A204.1 (cell line): ENCODE measurements at regions not wholly inside any gene's neighbourhood (a gene's known extent, or its start where the extent isn't known, plus 50 kb on each side); places are given as distances from the start of the nearest gene placed in this dataset.
"Not testable (repeated sequence)": the region's sequence is repeated elsewhere in the genome, so short reads cannot be mapped to it uniquely, and the experiment has no call there.

Experiments
- FAIRE-seq: peaks from 2 replicates; lab custom pipeline; 2012; peaks lifted over from hg19 to GRCh38; lab: Jason Lieb, UNC

DNA sequence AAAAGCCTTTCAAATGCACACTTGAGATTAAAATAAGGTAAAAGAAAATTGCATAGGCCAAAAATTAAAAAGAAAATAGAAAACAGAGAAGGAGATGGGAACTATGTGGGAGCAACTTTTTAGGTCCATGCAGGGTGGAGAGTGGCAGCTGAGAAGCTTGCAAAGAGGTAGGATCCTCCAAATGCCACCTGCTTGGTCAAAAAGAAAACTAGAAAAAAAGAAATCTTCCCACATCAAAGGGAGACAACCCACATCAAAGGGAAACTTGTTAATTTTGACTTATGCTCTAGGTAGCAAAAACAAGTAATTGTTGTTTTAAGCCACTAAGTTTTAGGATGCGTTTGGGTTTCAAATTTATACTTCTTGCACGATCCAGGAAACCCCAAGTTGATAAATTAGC lies 342.9 kb downstream of the IL20RB start:
- FAIRE-seq, result no peak

DNA sequence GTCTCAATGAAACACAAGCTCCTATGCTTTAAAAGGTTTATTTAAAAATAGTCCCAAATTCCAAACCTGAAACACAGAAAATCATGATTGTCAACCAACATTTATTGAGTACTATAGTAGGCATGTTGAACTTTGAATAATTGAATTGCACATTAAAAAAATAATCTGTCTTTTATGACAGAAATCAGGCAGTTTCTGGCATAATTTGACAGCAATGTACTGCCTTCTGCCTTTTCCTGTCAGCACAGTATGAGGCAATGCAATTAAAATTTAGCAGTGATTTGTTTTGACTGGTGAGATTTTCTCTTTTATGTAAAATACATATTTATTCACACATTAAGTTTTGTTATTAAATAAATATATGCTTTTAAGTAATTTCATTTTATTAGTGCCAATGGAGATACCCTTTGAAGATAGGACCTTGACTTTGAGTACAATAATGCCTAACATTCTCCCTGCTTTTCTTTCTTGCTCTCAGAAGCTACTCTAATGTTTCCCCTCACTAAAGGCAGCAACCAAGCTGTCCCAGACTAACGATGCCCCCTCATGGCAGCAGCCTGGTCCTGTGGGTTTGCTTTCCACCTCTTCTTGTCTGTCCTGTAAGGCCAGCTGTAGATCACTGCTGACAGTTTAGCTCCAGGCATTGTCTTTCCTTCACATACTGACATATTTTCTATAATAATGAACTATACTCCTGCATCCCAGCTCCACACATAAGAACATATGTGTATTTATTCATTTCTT lies 346.7 kb downstream of the IL20RB start:
- no peak for FAIRE-seq

DNA sequence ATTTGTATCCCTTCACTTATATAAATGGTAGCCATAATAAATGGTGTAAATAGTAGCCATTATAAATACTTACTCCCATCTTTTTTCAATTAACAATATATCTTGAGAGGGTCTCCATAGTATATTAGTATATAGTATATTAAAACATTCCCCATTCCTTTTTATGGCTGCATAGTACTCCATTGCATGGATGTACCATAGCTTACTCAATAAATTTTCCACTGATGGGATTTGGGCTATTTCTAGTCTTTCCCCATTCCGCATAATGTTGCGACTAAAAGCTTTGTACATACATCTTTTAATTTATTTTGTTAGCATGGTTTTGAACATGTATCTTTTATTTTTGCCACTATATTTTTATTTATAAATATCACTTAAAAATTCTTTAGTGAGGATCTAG lies 366.3 kb downstream of the IL20RB start:
- no peak for FAIRE-seq

DNA sequence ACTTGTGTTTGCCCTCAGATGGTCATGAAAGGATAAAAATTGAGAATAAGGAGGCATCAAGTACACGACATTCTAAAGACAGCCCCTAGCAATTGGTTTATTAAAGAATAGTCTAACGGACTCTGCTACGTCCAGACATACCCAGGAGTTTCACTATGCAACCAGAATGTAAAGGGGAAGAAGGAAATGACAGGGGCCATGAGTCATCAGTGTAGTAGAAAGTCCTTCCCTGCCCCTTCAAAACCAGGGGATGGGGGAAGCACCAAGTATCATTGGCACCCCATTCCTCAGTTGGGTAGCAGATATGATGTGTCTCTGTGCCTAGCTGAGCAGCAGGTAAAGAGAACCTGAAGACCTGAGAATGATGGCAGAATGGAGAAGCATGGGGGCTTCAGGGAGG lies 367.4 kb downstream of the IL20RB start:
- no peak for FAIRE-seq

DNA sequence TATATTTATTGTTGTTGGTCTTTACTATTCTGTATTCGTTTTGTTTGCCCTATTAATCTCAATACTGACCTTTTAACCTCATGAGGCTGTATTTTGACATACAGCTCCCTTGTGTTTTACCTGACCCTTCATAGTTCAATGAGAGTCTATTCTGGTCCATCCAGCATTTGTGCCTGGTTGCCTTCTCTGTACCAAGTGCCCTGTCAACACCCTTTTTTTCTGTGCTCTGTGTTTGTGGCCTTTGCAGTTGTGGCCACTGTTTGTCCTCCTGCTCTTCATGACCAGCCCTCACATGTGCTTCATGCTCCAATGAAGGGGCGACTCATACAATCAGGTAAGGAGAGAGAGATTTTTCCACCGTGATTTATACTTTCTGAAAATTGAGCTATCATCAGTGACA lies 368.2 kb downstream of the IL20RB start:
- no peak for FAIRE-seq

DNA sequence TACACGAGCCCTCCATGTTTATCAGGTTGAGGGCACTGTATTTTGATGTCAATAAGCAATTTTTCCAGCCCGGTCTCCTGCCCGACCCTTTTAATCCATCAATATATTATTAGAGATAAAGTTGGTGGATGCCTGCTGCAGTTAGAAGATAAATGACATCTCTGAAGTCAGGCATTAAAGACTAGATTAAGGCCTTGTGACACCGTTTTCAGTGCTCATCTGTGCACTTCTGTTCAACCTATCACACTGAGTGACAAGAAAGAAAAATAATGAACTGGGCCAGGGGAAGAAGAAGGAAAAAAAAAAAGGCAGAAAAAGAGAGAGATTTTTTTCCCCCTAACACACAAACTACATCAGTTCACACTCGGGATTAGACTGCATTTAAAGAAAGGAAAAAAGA lies 371.8 kb downstream of the IL20RB start:
- FAIRE-seq, result no peak

DNA sequence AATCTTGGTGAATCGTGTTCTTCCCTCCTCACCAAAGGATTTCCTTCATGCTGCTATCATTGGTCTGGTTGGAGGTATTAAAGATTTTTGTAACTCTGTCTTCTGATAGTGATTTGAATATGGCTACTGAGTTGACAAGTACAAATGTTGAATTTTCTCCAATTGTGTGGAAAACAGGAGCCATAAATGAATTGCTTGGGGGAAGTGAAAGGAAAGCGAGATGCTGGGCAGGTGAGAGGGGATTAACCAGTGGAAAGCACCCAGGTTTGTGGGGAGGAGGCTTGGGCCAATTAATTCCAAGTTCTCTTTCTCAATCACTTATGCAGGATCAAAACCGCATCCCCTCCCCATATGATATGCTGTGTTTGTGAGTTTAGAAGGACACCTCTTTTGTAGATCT lies 372.5 kb downstream of the IL20RB start:
- FAIRE-seq, result no peak

DNA sequence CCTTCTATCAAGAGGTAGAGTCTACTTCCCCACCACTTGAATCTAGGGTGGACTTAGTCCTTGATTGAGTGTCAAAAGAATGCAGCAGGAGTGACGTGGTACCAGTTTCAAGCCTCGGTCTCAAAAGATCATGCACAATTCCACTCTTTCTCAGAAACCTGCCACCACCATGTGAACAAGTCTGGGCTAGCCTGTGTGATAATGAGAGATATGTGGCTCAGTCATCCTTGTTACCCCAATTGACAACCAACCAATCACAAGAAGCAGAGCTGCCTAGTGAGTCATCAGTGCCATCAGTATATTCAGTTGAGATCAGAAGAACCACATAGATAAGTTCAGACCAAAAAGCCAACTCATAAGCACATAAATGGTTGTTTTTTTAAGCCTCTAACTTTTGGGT lies 374.5 kb downstream of the IL20RB start:
- no peak for FAIRE-seq

DNA sequence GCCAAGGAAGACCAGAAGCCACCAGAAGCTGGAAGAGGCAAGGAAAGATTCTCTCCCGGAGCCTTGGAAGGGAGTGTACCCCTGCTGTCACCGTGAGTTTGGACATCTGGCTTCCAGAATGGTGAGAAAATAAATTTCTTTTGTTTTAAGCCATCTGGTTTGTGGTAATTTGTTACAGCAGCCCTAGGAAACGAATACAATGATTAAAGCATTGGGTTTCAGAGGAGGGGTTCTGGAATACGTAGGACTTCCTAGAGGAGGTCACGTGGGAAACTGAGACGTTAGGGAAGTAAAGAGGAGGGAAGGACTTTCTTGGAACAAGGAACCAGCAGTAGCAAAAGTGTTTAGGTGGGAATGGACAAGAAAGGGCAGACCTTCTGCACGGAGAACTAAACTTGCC lies 377.7 kb downstream of the IL20RB start:
- FAIRE-seq, result no peak

DNA sequence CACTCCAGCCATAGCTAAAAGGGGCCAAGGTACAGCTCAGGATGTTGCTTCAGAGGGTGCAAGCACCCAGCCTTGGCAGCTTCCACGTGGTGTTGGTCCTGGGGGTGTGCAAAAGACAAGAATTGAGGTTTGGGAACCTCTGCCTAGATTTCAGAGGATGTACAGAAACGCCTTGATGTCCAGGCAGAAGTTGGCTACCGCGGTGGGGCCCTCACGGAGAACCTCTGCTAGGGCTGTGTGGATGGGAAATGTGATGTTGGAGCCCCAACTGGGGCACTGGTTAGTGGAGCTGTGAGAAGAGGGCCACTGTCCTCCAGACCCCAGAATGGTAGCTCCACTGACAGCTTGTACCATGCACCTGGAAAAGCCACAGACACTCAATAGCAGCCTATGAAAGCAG lies 380.6 kb downstream of the IL20RB start:
- not testable (repeated sequence) for FAIRE-seq

DNA sequence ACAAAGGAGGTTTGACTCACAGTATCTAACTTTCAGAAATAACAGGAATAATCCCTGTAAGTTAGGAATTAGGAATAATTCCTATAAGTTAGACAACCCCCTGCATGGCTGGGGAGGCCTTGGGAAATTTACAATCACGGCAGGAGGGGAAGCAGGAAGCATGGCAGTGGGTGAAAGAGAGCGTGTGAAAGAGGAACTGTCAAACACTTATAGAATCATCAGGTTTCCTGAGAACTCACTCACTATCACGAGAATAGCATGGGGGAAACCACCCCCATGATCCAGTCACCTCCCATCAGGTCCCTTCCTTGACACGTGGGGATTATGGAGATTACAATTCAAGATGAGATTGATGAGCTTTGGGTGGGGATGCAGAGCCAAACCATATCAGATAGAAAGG lies 385.5 kb downstream of the IL20RB start:
- no peak for FAIRE-seq

DNA sequence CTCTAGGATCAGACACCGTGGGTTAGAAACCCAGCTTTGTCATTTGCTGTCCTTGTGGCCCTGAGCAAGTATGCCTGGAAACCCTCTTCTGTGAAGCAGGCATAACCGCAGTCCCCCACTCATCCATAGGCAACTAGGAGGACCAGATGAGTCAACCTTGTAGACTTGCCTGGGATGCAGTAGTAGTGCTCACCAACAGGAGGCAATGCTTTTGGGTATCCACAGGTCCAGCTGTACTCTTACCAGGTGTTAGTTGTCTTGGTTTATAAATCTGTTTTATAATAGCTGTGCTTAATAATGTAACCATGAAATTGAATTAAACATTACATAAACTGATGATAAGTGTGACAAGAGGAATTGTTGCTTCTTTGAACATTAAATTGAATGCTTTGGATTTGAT lies 389.3 kb downstream of the IL20RB start:
- FAIRE-seq, result no peak

DNA sequence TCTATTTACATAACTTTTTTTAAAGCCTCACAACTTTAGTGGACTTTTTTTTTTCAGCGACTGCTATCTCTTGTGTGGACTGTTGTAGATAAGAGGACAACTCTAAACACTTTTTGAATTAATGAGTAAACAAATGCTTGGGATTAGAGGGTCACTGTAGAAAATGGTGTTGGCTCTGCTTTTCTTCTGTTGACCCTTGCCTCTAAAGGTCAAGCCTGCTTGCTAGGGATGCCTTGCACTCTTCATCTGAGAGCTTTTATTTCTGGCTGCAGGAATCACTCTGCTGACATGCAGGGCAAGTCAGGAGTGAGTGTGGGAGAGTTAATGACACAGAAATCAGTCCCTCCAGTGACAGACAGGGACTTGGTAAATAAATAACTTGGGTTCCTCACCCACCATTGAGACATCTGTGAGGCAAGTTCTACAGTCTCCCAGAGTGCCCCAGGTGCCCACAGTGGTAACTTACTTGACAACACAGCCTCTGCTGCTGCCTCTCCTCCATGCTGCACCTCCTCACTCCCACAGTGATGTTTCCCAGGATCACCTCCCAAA lies 390.1 kb downstream of the IL20RB start:
- no peak for FAIRE-seq

DNA sequence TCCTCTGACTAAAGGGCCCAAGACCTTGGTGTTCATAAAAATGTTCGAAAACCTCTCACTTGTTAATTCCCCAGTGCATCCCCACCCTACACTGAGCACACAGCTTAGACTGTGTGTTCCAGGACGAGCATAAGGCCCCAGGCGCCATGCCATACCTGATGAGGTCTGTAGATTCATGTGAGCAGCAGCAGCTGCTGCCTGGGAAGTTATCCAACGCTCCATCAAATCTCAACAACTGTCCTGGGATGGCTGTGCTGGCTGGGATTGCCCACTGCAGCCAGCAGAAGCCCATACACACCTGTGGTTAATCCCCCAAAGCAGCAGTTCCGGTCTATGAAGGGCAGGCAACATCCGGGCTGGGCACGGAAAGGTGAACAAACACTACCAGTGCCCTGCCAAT lies 391.2 kb downstream of the IL20RB start:
- FAIRE-seq, result no peak

DNA sequence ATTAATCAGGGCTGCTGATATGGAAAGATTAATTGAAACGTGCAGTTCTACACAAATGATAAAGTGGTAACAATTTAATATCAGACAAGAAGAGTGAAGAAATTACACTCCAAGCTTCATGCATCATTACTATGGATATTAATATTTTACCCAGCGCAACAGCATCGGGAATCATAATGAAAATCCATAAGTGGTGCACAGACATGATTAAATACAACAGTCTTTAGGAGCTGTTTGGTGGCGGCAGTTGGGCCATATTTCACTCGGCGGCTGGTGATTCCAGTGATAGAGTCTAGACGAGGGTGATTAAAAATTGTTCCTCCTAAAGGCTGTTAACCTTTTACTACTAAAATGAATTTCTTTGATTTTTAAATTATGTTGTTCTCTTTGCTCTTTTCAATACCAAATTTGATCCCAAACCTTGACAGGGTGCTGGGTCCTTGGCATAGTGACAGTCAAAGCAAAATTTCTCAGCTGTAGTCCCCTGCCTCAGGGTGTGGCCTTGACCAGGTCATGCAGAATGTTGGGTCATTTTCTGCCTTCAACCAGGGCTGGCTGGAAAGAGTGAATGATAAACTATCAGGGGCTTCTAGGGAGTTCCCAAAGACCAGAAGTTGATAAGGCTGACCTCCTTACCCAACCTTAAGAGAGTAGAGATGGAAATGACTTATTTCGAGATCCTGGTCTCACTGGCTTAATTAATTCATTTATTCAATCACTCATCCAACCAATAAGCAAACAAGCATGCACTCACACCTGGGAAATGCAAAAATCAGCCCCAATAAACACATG lies 392.0 kb downstream of the IL20RB start:
- FAIRE-seq, result no peak

DNA sequence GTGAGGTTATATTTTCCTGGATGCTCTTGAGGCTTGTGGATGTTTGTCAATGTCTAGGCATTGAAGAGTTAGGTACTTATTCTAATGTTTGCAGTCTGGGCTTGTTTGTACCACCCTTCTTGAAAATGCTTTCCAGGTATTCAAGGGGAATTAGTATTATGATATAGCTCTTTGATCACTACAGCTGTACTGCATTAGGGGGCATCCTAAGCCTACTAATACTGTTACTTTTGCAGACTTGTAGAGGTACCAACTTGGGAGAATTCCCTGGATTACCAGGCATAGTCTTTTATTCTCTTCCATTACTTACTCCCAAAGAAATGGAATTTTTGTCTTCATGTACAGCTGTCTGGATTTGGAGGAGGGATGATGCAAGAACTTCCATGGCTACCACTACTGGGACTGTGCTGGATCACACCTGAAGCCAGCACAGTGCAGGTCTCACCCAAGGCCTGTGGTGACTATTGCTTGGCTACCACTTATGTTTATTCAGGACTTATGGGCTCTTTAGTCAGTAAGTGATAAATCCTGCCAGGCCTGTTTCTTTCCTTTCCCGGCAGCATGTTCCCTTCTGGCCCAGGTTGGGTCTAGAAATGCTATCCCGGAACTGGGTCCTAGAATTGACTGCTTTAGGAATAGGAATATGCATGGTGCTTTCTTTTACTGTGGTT lies 402.9 kb downstream of the IL20RB start:
- FAIRE-seq, result no peak

DNA sequence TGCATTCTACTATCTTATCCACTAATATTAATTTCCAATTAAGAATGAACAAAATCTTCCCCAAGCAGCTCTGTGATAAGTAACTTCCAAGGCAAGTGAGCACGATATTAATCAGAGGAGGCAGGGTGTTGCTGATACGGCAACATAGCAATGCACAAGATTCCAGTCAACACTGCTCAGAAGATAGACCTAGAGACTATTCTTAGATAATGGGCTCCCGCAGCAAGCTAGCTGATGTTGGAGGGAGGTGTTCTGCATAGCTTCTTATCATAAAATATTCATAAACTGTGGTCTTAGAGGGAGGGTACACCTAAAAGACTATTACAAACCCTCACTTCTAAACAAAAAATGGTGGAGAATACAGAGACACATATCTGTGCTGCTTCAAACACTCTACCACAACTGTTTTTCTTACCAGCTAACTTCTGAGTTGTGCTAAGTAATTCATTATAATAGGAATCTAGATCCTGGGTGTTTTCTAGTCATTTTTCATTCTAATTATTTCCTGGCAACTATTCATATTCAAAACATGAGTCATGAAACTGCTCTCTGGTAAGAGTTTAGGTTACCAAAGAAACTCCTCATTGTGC lies 382.0 kb upstream of the SOX14 start:
- FAIRE-seq, result no peak

DNA sequence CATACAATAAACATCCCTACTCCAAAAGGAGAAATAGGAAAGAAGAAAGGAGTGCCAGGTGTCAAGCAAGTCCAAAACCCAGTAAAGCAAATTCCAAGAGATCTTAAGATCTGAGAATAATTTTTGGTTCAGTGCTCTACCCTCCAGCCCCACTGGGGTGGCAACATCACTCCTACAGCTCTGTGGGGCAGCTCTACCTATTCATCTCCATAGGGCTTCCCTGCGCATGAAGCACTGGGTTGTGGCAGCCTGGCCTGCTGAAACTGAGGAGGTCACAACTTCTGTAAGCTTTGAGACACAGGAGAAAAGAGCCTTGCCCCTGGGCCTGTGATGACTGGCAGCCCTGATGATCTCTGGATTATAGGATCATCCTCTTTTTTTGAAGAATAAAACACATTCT lies 378.2 kb upstream of the SOX14 start:
- no peak for FAIRE-seq

DNA sequence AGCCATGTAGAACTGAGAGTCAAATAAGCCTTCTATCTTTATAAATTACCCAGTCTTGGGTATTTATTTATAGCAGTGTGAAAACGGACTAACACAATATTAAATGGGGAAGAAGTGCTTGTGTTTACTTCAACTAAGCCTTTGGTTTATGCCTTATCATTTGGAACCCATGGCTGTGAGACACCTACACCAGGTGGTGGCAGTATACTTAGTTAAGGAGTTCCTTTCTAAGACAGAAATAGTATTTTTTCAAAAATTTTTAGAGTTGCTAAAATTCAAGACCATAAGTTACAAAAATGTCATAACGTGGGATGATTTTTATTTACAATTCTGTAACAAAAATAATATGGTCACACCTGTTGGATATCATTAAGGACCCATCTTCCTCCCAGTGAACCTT lies 354.5 kb upstream of the SOX14 start:
- no peak for FAIRE-seq

DNA sequence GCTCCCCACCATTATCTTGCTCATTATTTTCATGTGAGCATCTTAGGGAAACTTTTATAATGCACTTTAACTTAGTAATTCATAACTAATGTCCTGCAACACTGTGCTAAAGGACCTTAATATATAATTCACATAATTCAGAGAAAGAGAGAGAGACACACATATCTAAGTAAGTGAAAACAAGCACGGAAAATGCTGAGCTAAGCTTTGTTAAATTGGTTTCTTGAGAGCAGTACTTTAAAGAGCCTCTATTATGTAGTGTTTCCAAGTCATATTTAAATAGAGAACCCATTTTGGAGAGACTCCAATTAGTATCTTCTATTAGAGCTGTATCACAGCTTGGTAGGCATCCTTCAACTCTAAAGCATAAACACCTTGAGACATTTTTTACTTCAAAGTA lies 354.1 kb upstream of the SOX14 start:
- no peak for FAIRE-seq

DNA sequence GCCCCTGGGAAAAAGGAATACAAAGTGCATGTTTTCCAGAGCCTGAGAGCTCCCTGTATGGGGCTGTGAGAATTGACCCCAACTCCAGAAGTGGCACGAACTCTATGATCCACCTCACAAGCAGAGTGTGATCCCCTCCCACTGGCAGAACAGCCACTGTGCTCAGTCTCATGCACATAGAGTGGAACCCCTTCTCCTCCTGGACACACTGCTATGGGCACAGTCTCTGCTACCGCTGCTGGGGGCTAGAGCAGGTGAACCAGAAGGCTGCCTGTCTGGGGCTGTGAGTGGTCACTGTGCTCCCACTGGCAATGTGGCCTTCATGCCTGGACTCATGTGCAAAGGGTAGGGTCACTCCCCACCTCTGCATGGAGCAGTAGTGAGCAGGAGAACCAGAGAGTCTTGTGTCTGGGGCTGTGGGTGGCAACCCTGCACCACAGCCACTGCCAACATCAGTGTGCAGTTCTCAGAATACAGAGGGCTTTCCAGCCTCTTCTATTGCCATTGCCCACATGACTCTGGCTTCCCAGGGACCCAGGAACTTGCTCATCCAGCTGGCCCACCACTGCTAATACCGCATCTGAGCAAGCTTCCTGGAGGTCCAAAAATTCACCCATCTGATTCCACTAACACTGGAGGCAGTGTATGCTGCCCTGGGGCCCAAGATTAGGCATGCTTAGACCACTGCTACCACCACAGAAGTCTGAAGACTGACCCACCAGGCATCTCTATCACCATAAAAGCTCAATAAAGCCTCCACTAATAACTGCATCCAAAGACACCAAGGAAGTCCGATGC lies 343.7 kb upstream of the SOX14 start:
- FAIRE-seq, result no peak

DNA sequence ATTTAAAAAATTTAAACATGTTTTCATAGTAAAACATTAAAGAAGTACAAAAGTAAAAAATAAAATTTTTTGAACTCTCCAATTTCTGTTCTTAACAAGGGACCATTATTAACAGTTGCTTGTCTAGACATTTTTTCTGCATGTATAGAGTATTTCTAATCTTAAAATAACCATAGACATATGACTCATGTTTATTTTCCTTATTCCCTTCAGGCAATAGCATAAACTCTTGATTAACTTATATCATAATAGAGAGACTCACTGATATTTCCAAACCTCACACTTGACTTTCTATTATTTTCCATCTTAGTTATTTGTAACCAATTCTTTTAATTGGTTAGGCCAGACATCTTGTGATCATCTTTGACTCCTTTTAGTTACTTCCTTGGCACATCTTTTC lies 325.6 kb upstream of the SOX14 start:
- no peak for FAIRE-seq
